H9 (cell line): ENCODE measurements at regions not wholly inside any gene's neighbourhood (a gene's known extent, or its start where the extent isn't known, plus 50 kb on each side); places are given as distances from the start of the nearest gene placed in this dataset.

Experiments used
- DNase-seq: peaks from one replicate; pipeline ENCODE4 v3.0.0-alpha.2; 2017
- H2AFZ ChIP-seq: one replicate; pipeline ENCODE4 v1.6.1; 2013; ENCODE audit warnings: mild to moderate bottlenecking, low read length, control low read depth, moderate library complexity
- H2AK5ac ChIP-seq: 2 replicates; pipeline ENCODE4 v1.6.1; 2013; ENCODE audit warnings: low read length, control low read depth, mixed read lengths; ENCODE audit not compliant: insufficient read length
- H2BK120ac ChIP-seq: one replicate; pipeline ENCODE4 v1.6.1; 2013; ENCODE audit warnings: low read depth, mild to moderate bottlenecking, low read length, control low read depth, inconsistent platforms; ENCODE audit not compliant: poor library complexity, severe bottlenecking
- H2BK12ac ChIP-seq: 2 replicates; pipeline ENCODE4 v1.6.1; 2013; ENCODE audit warnings: low read length, control low read depth, mixed read lengths, low read depth; ENCODE audit not compliant: insufficient read length
- H2BK15ac ChIP-seq: 2 replicates; pipeline ENCODE4 v1.6.1; 2013; ENCODE audit warnings: low read depth, low read length, control low read depth
- H2BK20ac ChIP-seq: one replicate; pipeline ENCODE4 v1.6.1; 2013; ENCODE audit warnings: low read depth, mild to moderate bottlenecking, low read length, control low read depth, inconsistent platforms; ENCODE audit not compliant: poor library complexity, severe bottlenecking
- H2BK5ac ChIP-seq: 2 replicates; pipeline ENCODE4 v1.6.1; 2013; ENCODE audit warnings: low read length, control low read depth, mixed read lengths; ENCODE audit not compliant: insufficient read length
- H3K14ac ChIP-seq: 2 replicates; pipeline ENCODE4 v1.6.1; 2013; ENCODE audit warnings: low read length, control low read depth; ENCODE audit not compliant: insufficient read depth
- H3K18ac ChIP-seq: 2 replicates; pipeline ENCODE4 v1.6.1; 2013; ENCODE audit warnings: low read depth, mild to moderate bottlenecking, mixed read lengths, low read length, control low read depth; ENCODE audit not compliant: insufficient read length
- H3K23ac ChIP-seq: 2 replicates; pipeline ENCODE4 v1.6.1; 2013; ENCODE audit warnings: low read length, control low read depth, mixed read lengths, low read depth; ENCODE audit not compliant: insufficient read length
- H3K23me2 ChIP-seq: 2 replicates; pipeline ENCODE4 v1.6.1; 2013; ENCODE audit warnings: low read depth, mild to moderate bottlenecking, mixed read lengths, low read length, control low read depth; ENCODE audit not compliant: insufficient read length, poor library complexity, severe bottlenecking
- H3K27ac ChIP-seq: 2 replicates; pipeline ENCODE4 v1.5.1; 2013; ENCODE audit warnings: low read length, control low read depth, mixed read lengths, low read depth; ENCODE audit not compliant: insufficient read length
- H3K27me3 ChIP-seq: 2 replicates; pipeline ENCODE4 v1.6.1; 2013; ENCODE audit warnings: low read length, control low read depth, inconsistent platforms; ENCODE audit not compliant: insufficient read depth
- H3K4ac ChIP-seq: 2 replicates; pipeline ENCODE4 v1.6.1; 2013; ENCODE audit warnings: low read depth, mild to moderate bottlenecking, control low read depth, inconsistent platforms, low read length, moderate library complexity
- H3K4me1 ChIP-seq: 2 replicates; pipeline ENCODE4 v1.6.1; 2013; ENCODE audit warnings: low read length, control low read depth, inconsistent platforms; ENCODE audit not compliant: insufficient read depth
- H3K4me2 ChIP-seq: 2 replicates; pipeline ENCODE4 v1.6.1; 2013; ENCODE audit warnings: low read length, control low read depth, mixed read lengths; ENCODE audit not compliant: insufficient read length, insufficient read depth
- H3K56ac ChIP-seq: 2 replicates; pipeline ENCODE4 v1.6.1; 2013; ENCODE audit warnings: low read depth, mild to moderate bottlenecking, mixed read lengths, low read length, control low read depth; ENCODE audit not compliant: insufficient read length
- H3K79me1 ChIP-seq: 2 replicates; pipeline ENCODE4 v1.6.1; 2013; ENCODE audit warnings: low read depth, mild to moderate bottlenecking, moderate library complexity, low read length, control low read depth, inconsistent platforms; ENCODE audit not compliant: insufficient read depth, poor library complexity, severe bottlenecking
- H3K79me2 ChIP-seq: 2 replicates; pipeline ENCODE4 v1.6.1; 2013; ENCODE audit warnings: low read length, control low read depth, inconsistent platforms; ENCODE audit not compliant: insufficient read depth
- H3K9ac ChIP-seq: 2 replicates; pipeline ENCODE4 v1.6.1; 2013; ENCODE audit warnings: low read length, control low read depth, mixed read lengths; ENCODE audit not compliant: insufficient read length; ENCODE audit errors: extremely low read depth
- H3K9me3 ChIP-seq: one replicate; pipeline ENCODE4 v1.6.1; 2013; ENCODE audit warnings: low read depth, low read length, inconsistent platforms; ENCODE audit not compliant: control insufficient read depth
- H3T11ph ChIP-seq: one replicate; pipeline ENCODE4 v1.6.1; 2013; ENCODE audit warnings: mild to moderate bottlenecking, low read length, control low read depth, inconsistent platforms
- H4K20me1 ChIP-seq: one replicate; pipeline ENCODE4 v1.6.1; 2013; ENCODE audit not compliant: control insufficient read depth, insufficient read length, insufficient read depth
- H4K5ac ChIP-seq: 2 replicates; pipeline ENCODE4 v1.6.1; 2013; ENCODE audit warnings: low read depth, mild to moderate bottlenecking, mixed read lengths, low read length, control low read depth; ENCODE audit not compliant: insufficient read length
- H4K8ac ChIP-seq: replicated peaks from 2 replicates; pipeline ENCODE4 v1.6.1; 2013; ENCODE audit warnings: low read length, control low read depth, mixed read lengths, low read depth; ENCODE audit not compliant: insufficient read length
- H4K91ac ChIP-seq: 2 replicates; pipeline ENCODE4 v1.6.1; 2013; ENCODE audit warnings: low read depth, mild to moderate bottlenecking, moderate library complexity, mixed read lengths, low read length, control low read depth; ENCODE audit not compliant: insufficient read length
- H3K27ac Mint-ChIP-seq, 3 experiments: 2 replicates in 2 of 3; 3 replicates in 1 of 3; pipeline ENCODE4 v1.8.0; 2020 to 2021; ENCODE audit warnings: mixed read lengths in 3 of 3, mild to moderate bottlenecking in 1 of 3, moderate library complexity in 1 of 3
- H3K27me3 Mint-ChIP-seq: 2 replicates; pipeline ENCODE4 v1.8.0; 2021; ENCODE audit warnings: low read depth, mild to moderate bottlenecking, moderate library complexity, mixed read lengths
- H3K36me3 Mint-ChIP-seq, 3 experiments: 2 replicates in 2 of 3; 3 replicates in 1 of 3; pipeline ENCODE4 v1.8.0; 2020 to 2021; ENCODE audit warnings: low read depth in 3 of 3, mixed read lengths in 3 of 3; ENCODE audit not compliant: insufficient read depth in 1 of 3
- H3K4me1 Mint-ChIP-seq, 2 experiments: 2 replicates each; pipeline ENCODE4 v1.8.0; 2020; ENCODE audit warnings: mixed read lengths in 2 of 2
- H3K4me3 Mint-ChIP-seq, 2 experiments: 2 replicates in 1 of 2; 3 replicates in 1 of 2; pipeline ENCODE4 v1.8.0; 2020 to 2021; ENCODE audit warnings: mild to moderate bottlenecking in 2 of 2, mixed read lengths in 2 of 2, moderate library complexity in 1 of 2
- H3K9me3 Mint-ChIP-seq, 2 experiments: 2 replicates in 1 of 2; 3 replicates in 1 of 2; pipeline ENCODE4 v1.8.0; 2020; ENCODE audit warnings: mild to moderate bottlenecking in 2 of 2, mixed read lengths in 2 of 2, moderate library complexity in 1 of 2
- TF ChIP-seq, protein P1 (sequence below): fragments of 200-600 bp; sonication (generic); conservative IDR thresholded peaks from 3 replicates; pipeline ENCODE4 v1.8.0; 2021; ENCODE audit warnings: antibody characterized with exemption, mild to moderate bottlenecking

DNA sequence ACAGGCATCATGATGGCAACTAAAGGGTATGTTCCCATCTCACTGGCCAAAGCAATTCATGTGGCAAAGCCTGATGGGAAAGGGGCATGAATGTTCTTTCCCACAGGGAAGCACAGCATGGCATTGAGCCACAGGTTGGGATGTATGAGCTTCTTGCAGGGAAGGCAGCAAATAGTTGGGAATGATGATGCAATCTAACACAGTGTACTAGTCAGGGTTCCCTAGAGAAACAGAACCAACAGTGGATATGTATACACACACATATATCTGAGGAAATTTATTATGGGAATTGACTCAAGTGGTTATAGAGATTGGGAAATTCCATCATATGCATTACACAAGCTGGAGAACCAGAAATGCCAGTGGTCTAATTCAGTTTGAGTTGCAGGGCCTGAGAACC lies 253.6 kb upstream of the NPVF start:
- H3K4me1 Mint-ChIP-seq, result peaks cover 0 to 2% of the 10 kb centered on the region in 2 experiments; a peak in 2 of 4 replicates
- Histone ChIP-seq H2BK15ac (no peak overlapping the region), H3K27me3 (no peaks in the 10 kb centered on the region), H2BK120ac (no peak overlapping the region), H3K79me1 (no peaks in the 10 kb centered on the region), H2AFZ (no peak overlapping the region), H4K20me1 (no peaks in the 10 kb centered on the region), H2BK12ac (no peak overlapping the region), H3K4me2 (no peak overlapping the region), H3T11ph (no peak overlapping the region), H2BK5ac (no peak overlapping the region), H3K56ac (no peak overlapping the region), H3K23ac (no peak overlapping the region), H3K4ac (no peak overlapping the region), H3K4me1 (no peaks in the 10 kb centered on the region), H4K8ac (no peak overlapping the region), H3K9ac (no peak overlapping the region), H4K5ac (no peak overlapping the region), H3K79me2 (no peaks in the 10 kb centered on the region), H3K14ac (no peak overlapping the region), H2AK5ac (no peak overlapping the region), H3K23me2 (no peaks in the 10 kb centered on the region), H2BK20ac (no peak overlapping the region), H3K18ac (no peak overlapping the region), H3K9me3 (no peaks in the 10 kb centered on the region), H4K91ac (no peak overlapping the region), H3K27ac (no peak overlapping the region)
- TF ChIP-seq, protein P1, sequence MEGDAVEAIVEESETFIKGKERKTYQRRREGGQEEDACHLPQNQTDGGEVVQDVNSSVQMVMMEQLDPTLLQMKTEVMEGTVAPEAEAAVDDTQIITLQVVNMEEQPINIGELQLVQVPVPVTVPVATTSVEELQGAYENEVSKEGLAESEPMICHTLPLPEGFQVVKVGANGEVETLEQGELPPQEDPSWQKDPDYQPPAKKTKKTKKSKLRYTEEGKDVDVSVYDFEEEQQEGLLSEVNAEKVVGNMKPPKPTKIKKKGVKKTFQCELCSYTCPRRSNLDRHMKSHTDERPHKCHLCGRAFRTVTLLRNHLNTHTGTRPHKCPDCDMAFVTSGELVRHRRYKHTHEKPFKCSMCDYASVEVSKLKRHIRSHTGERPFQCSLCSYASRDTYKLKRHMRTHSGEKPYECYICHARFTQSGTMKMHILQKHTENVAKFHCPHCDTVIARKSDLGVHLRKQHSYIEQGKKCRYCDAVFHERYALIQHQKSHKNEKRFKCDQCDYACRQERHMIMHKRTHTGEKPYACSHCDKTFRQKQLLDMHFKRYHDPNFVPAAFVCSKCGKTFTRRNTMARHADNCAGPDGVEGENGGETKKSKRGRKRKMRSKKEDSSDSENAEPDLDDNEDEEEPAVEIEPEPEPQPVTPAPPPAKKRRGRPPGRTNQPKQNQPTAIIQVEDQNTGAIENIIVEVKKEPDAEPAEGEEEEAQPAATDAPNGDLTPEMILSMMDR, result no peak
- H3K36me3 Mint-ChIP-seq, result no peaks in the 10 kb centered on the region
- DNase-seq, result no peak
- H3K27ac Mint-ChIP-seq, result no peak overlapping the region
- H3K27me3 Mint-ChIP-seq, result no peaks in the 10 kb centered on the region
- no peak overlapping the region for H3K4me3 Mint-ChIP-seq
- no peaks in the 10 kb centered on the region for H3K9me3 Mint-ChIP-seq
